Heart right ventricle (tissue), 16 donors: ENCODE measurements at regions not wholly inside any gene's neighbourhood (a gene's known extent, or its start where the extent isn't known, plus 50 kb on each side); places are given as distances from the start of the nearest gene placed in this dataset.

ENCODE experiments used
- ATAC-seq, 8 donors: fragments of 200-7000 bp; cut with Tn5 transposase; one replicate each; pipeline ENCODE4 v1.9.1; 2020; ENCODE audit warnings: mild to moderate bottlenecking in 8 of 8, moderate library complexity in 8 of 8, moderate number of reproducible peaks in 1 of 8
- DNase-seq, 2 donors: peaks; one replicate each; pipeline ENCODE4 v3.0.0-alpha.2; 2020
- H3K27ac ChIP-seq, 10 donors: fragments of 200-600 bp; sonication (generic) in 2 of 10; one replicate each; pipeline versions ENCODE4 v1.5.0 to v1.8.0; 2020 to 2022; ENCODE audit warnings: mild to moderate bottlenecking in 3 of 10
- H3K27me3 ChIP-seq, 7 donors: fragments of 200-600 bp; one replicate each; pipeline ENCODE4 v1.8.0; 2021 to 2022; ENCODE audit warnings: mild to moderate bottlenecking in 2 of 7
- H3K36me3 ChIP-seq, 9 donors: fragments of 200-600 bp; sonication (generic) in 1 of 9; one replicate each; pipeline versions ENCODE4 v1.5.0 to v1.8.0; 2020 to 2022; ENCODE audit warnings: mild to moderate bottlenecking in 2 of 9
- H3K4me1 ChIP-seq, 9 donors: fragments of 200-600 bp; sonication (generic) in 1 of 9; one replicate each; pipeline versions ENCODE4 v1.5.0 to v1.8.0; 2020 to 2022; ENCODE audit warnings: mild to moderate bottlenecking in 4 of 9
- H3K4me3 ChIP-seq, 10 donors: fragments of 200-600 bp; sonication (generic) in 2 of 10; one replicate each; pipeline versions ENCODE4 v1.5.0 to v1.8.0; 2020 to 2022; ENCODE audit warnings: mild to moderate bottlenecking in 7 of 10, moderate library complexity in 2 of 10
- H3K9me3 ChIP-seq, 11 donors: fragments of 200-600 bp in 10 of 11; sonication (generic) in 2 of 11; one replicate each; pipeline versions ENCODE4 v1.5.0 to v1.8.0; 2013 to 2022; ENCODE audit warnings: mild to moderate bottlenecking in 2 of 11, control low read depth in 1 of 11, moderate library complexity in 1 of 11
- CTCF ChIP-seq, 9 donors: fragments of 200-600 bp; sonication (generic) in 2 of 9; IDR thresholded peaks; one replicate each; pipeline versions ENCODE4 v1.5.0 to v1.8.0; 2021 to 2022; ENCODE audit warnings: antibody characterized with exemption in 9 of 9, mild to moderate bottlenecking in 5 of 9, moderate library complexity in 1 of 9
- WGBS, 2 donors: extraction: QIAGEN DNeasy Blood & Tissue Kit; methylation state at CpG; one replicate each; pipeline ENCODE4 v1.1.7; 2013; ENCODE audit warnings: inconsistent platforms in 1 of 2; 5-methylcytosine and 5-hydroxymethylcytosine counted together
- intact Hi-C, 10 donors: fragments of 100-400 bp; cut with DNase I; formaldehyde crosslinking; loops; one replicate each; pipeline versions ENCODE4 v1.11.1 to v1.14.2; 2022
- donor health status: Arrhythmogenic right ventricular cardiomyopathy.
- donor health status: ischemic (EF 13 %, LVEDD 7.1; RV severe dilation, severe dysfunction).
- donor health status: healthy with polysubstance abuse.
- donor health status: DM: no; HTN: yes; CAD: no.
- donor health status: DM: no; HTN: no; CAD: no.
- donor health status: ischemic (EF 25% LVEDD 6.9; RV normal size, moderate dysfunction).
- donor health status: ischemic (EF 25% LVEDD 5.7; RV mildly dilated, moderate dysfunction).
- donor health status: healthy.
- donor health status: DM: yes; HTN: yes; CAD: no.
- donor health status: Ischemic cardiomyopathy.
- donor health status: ischemic (EF 35%, LVEDD 5.7; RV mildly dilated, moderate dysfunction).
- donor health status: nonischemic (EF 11% LVEDD 7.7; RV severe dilation, severe dysfunction).
- donor health status: DM: yes; HTN: yes; CAD: no.
- donor health status: PGD.
- donor health status: ischemic (EF 29% LVEDD 5.4; RV normal size, mild dysfunction).
- donor health status: nonischemic (EF 23%, LVEDD 6.1; RV moderate dilation, normal function).

- WGBS, 2 donors: 90 to 93% methylated on average over 4 of the region's 4 CpGs
- intact Hi-C loops: loop anchor here in 1 of 10 donors (5.0 kb wide), 1 partner anchor 869 kb away; no protein-coding TSS in a partner anchor
- H3K27me3 ChIP-seq: peaks cover 0 to 70% (median 48%) of the 10 kb centered on the region in 7 donors
These were observed 154.6 kb downstream of the CYRIA start for GRCh38 chr2:16511041-16511440.

GRCh38 chr2:16509042-16509441 is 156.6 kb downstream of the CYRIA start:
- peaks cover 0 to 65% (median 39%) of the 10 kb centered on the region in 7 donors for H3K27me3 ChIP-seq
- intact Hi-C loops: loop anchor here in 8 of 10 donors (2.0 to 10.0 kb wide), 8 partner anchors 564 to 874 kb away; partner anchors contain the start of gene MYCN (in 2 of the 8)
- no peak for ATAC-seq
- H3K27ac ChIP-seq: no peak overlapping the region
- H3K4me1 ChIP-seq: peaks cover 0 to 11% (median 5%) of the 10 kb centered on the region in 9 donors
- no peaks in the 10 kb centered on the region for H3K9me3 ChIP-seq
- no peak overlapping the region for H3K4me3 ChIP-seq
- no peaks in the 10 kb centered on the region for H3K36me3 ChIP-seq
- 84 to 95% methylated on average over 3 of the region's 3 CpGs for WGBS, 2 donors
- TF ChIP-seq CTCF (IDR thresholded peaks at IDR 0.05): no peak
- DNase-seq: no peak

More at GRCh38 chr2:16511041-16511440, 154.6 kb downstream of the CYRIA start:
- no peaks in the 10 kb centered on the region for H3K36me3 ChIP-seq
- DNase-seq (no peak), ATAC-seq (no peak)
- no peak for TF ChIP-seq CTCF (IDR thresholded peaks at IDR 0.05)
- H3K4me1 ChIP-seq: peaks cover 0 to 11% (median 5%) of the 10 kb centered on the region in 9 donors
- no peaks in the 10 kb centered on the region for H3K9me3 ChIP-seq
- no peak overlapping the region for H3K4me3 ChIP-seq
- no peak overlapping the region for H3K27ac ChIP-seq

- Histone ChIP-seq H3K4me3 (peak overlapping the region in 7 of 10 donors; percentile 34 to 53 (median 42)), H3K9me3 (no peaks in the 10 kb centered on the region), H3K27me3 (peaks cover 0 to 65% (median 39%) of the 10 kb centered on the region in 7 donors), H3K36me3 (no peaks in the 10 kb centered on the region), H3K27ac (no peak overlapping the region), H3K4me1 (peaks cover 0 to 11% (median 5%) of the 10 kb centered on the region in 9 donors)
- intact Hi-C loops: loop anchor here in 8 of 10 donors (2.0 to 10.0 kb wide), 8 partner anchors 564 to 874 kb away; partner anchors contain the start of gene MYCN (in 2 of the 8)
- ATAC-seq: peak in 1 of 8 donors; percentile 24
- WGBS, 2 donors: 15 to 21% methylated on average over 12 of the region's 12 CpGs
- peak in 1 of 9 donors; percentile 3 for TF ChIP-seq CTCF (IDR thresholded peaks at IDR 0.05)
- no peak for DNase-seq
These were observed 157.2 kb downstream of the CYRIA start for GRCh38 chr2:16508490-16508851.

- Histone ChIP-seq H3K27ac (no peak overlapping the region), H3K9me3 (no peaks in the 10 kb centered on the region), H3K4me3 (peak overlapping the region in 9 of 10 donors; percentile 34 to 53 (median 42)), H3K4me1 (peaks cover 0 to 11% (median 5%) of the 10 kb centered on the region in 9 donors), H3K36me3 (no peaks in the 10 kb centered on the region), H3K27me3 (peaks cover 0 to 63% (median 38%) of the 10 kb centered on the region in 7 donors)
- WGBS, 2 donors: 9% methylated on average over 54 to 58 of the region's 58 CpGs
- peak; percentile 64 to 90 (median 75) for ATAC-seq
- peak; percentile 24 to 75 (median 69) for TF ChIP-seq CTCF (IDR thresholded peaks at IDR 0.05)
- intact Hi-C loops: loop anchor here in 8 of 10 donors (2.0 to 10.0 kb wide), 8 partner anchors 563 to 873 kb away; partner anchors contain the start of gene MYCN (in 2 of the 8)
- DNase-seq: peak; percentile 14 to 52
These were observed 157.8 kb downstream of the CYRIA start for GRCh38 chr2:16507655-16508489.
